ENCODE measurements at regions not wholly inside any gene's neighbourhood (a gene's known extent, or its start where the extent isn't known, plus 50 kb on each side); places are given as distances from the start of the nearest gene placed in this dataset.
A peak's percentile ranks its signal among the peaks of the same experiment; 100 is the strongest.

- TF ChIP-seq ZNF331 (CRISPR knock-in tag; IDR thresholded peaks at IDR 0.05), result no peak
- peak; percentile 93 for TF ChIP-seq RFX5 (IDR thresholded peaks at IDR 0.05; ENCODE audit: low read depth, low read length)
- TF ChIP-seq CREB1 (IDR thresholded peaks at IDR 0.05), result no peak
- TF ChIP-seq CREB1 (CRISPR knock-in tag; IDR thresholded peaks at IDR 0.05), result 0 out of 2 replicates have a peak, but pooled peaks have one; percentile 38
- no peak for TF ChIP-seq HMG20A (CRISPR knock-in tag; IDR thresholded peaks at IDR 0.05; ENCODE audit: borderline replicate concordance)
- TF ChIP-seq THAP9 (CRISPR knock-in tag; IDR thresholded peaks at IDR 0.05; ENCODE audit: borderline replicate concordance), result no peak
- peak; percentile 78 for TF ChIP-seq NFYB (CRISPR knock-in tag; IDR thresholded peaks at IDR 0.05)
- no peak for TF ChIP-seq PHB2 (IDR thresholded peaks at IDR 0.05; ENCODE audit: partially characterized antibody)
- TF ChIP-seq SNAPC2 (CRISPR knock-in tag; IDR thresholded peaks at IDR 0.05), result peak; percentile 98
- peak in 1 of 2 experiments; percentile 62; a peak in 2 of 4 replicates for TF ChIP-seq POLR2A (IDR thresholded peaks at IDR 0.05; ENCODE audit: insufficient read depth in 1 of 2, low read depth in 2 of 2, low read length in 2 of 2)
- TF ChIP-seq SATB2 (CRISPR knock-in tag; IDR thresholded peaks at IDR 0.05), result no peak
- no peak for TF ChIP-seq RNF2 (conservative IDR thresholded peaks at IDR 0.05; ENCODE audit: low read depth)
- TF ChIP-seq YEATS2 (CRISPR knock-in tag; IDR thresholded peaks at IDR 0.05; ENCODE audit: borderline replicate concordance), result no peak
- no peak for TF ChIP-seq ARID5B (CRISPR knock-in tag; IDR thresholded peaks at IDR 0.05)
- no peak for TF ChIP-seq SRSF4 (IDR thresholded peaks at IDR 0.05; ENCODE audit: low read depth, low read length, poor library complexity, severe bottlenecking)
- TF ChIP-seq DR1 (CRISPR knock-in tag; IDR thresholded peaks at IDR 0.05), result no peak
- no peak for TF ChIP-seq HCFC1 (IDR thresholded peaks at IDR 0.05; ENCODE audit: low read depth, low read length)
- no peak for TF ChIP-seq MIER2 (CRISPR knock-in tag; IDR thresholded peaks at IDR 0.05)
- TF ChIP-seq ZNF891 (CRISPR knock-in tag; IDR thresholded peaks at IDR 0.05), result no peak
- no peak for TF ChIP-seq HDAC6 (IDR thresholded peaks at IDR 0.05; ENCODE audit: low read depth, low read length)
- TF ChIP-seq IRF2 (CRISPR knock-in tag; IDR thresholded peaks at IDR 0.05), result peak; percentile 83
- no peak for TF ChIP-seq FOXP1 (IDR thresholded peaks at IDR 0.05)
- TF ChIP-seq FOXP1 (CRISPR knock-in tag; IDR thresholded peaks at IDR 0.05), result no peak
- TF ChIP-seq POGZ (CRISPR knock-in tag; IDR thresholded peaks at IDR 0.05), result 0 out of 2 replicates have a peak, but pooled peaks have one; percentile 30
- TF ChIP-seq NFYC (CRISPR knock-in tag; IDR thresholded peaks at IDR 0.05), result peak; percentile 54; the same call in 1 of the 2 replicates
- TF ChIP-seq SRSF1 (optimal IDR thresholded peaks at IDR 0.05; ENCODE audit: low read depth, low read length), result no peak
Observed at GRCh38 chr4:44016570-44017421, 431.8 kb downstream of the KCTD8 start (continued).

Data from HepG2 (cell line).